Ammon's horn (tissue), 1 donor: ENCODE measurements at regions not wholly inside any gene's neighbourhood (a gene's known extent, or its start where the extent isn't known, plus 50 kb on each side); places are given as distances from the start of the nearest gene placed in this dataset.

Source experiments
- DNase-seq: peaks from one replicate; pipeline ENCODE4 v3.0.0-alpha.2; 2016; ENCODE audit warnings: low spot score

GRCh38 chr10:81026591-81026990 lies 488.9 kb downstream of the SH2D4B start:
- DNase-seq, result no peak

GRCh38 chr10:81027223-81027622 lies 489.5 kb downstream of the SH2D4B start:
- no peak for DNase-seq

GRCh38 chr10:81027706-81028105 lies 490.0 kb downstream of the SH2D4B start:
- no peak for DNase-seq

- no peak for DNase-seq
Measured at GRCh38 chr10:81031774-81032173, 494.1 kb downstream of the SH2D4B start.

GRCh38 chr10:81034383-81034782 lies 496.7 kb downstream of the SH2D4B start:
- DNase-seq, result no peak

GRCh38 chr10:81036257-81036656 lies 498.6 kb downstream of the SH2D4B start:
- no peak for DNase-seq

DNA sequence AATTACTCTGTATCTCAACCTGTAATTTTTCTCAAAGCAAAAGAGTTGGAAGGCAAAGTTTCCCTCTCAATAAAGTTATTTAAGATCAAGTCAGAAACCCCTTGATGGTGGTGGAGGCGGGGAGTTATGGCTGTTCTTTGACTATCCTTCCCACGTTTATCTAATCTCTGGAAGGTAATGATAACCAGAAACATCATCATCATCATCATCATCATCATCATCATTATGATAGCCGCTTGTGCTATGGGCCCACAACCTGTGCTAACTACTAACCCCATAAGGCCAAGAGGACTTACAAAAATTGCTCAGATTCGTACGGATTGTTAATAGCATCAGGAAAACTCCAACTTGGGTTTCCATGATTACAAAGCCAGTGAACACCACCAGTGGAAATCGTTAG lies 502.3 kb downstream of the SH2D4B start:
- no peak for DNase-seq

DNA sequence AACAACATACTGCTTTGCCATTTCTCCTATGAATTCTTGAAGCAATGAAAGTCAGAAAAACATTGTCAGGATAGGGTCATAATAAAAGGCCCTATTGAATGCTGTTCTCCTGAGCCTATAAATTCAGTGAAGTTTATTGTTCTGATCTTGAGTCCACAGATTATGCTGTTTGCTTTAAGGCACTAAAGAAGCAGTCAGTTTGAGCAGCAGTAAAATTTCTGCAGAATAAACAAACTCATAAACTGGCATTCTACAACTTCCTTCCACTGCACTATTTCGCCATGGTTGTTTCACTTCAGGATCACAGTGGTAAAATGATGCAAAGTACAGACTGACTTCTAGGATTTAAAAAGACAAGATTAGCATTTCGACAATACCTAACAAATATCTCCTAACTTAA lies 503.2 kb downstream of the SH2D4B start:
- DNase-seq, result no peak

DNA sequence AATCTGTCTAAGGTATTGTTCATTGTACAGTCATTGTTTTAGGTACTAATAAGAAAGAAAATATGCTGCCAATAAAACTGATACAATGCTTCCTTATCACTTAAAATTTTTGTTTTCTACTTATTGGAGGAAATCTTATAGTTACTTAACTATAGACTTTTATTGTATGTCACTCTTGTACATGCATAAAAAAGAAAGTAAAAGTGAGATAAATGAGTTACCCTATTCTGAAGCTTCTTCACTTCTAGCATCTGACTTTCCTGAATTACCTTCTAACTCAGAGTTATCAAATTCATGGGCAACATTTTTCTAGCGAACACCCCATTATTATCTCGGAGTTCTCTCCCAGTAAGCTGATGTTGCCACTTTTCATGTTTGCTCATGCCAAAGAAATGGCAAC lies 504.9 kb downstream of the SH2D4B start:
- no peak for DNase-seq

- DNase-seq, result no peak
Measured at GRCh38 chr10:81065474-81065873, 527.8 kb downstream of the SH2D4B start.

DNA sequence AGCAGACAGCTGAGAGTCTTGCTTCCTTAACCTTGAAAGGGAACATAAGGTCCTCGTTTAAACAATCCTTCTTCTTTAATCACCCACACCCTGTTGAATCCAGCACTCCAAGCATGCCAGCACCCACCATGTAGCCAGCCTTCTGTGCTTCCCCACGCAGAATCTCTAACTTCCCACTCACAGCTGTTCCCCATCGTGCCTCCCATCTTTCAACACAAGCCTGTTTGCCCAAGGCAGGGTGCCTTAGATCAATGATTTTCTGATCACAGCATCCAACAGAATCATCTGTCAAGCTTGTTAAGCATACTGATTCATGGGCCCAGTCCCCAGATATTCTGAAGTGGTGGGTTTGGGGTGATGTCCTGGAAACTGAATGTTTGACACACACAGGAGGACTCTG lies 530.8 kb downstream of the SH2D4B start:
- DNase-seq, result peak; percentile 74

DNA sequence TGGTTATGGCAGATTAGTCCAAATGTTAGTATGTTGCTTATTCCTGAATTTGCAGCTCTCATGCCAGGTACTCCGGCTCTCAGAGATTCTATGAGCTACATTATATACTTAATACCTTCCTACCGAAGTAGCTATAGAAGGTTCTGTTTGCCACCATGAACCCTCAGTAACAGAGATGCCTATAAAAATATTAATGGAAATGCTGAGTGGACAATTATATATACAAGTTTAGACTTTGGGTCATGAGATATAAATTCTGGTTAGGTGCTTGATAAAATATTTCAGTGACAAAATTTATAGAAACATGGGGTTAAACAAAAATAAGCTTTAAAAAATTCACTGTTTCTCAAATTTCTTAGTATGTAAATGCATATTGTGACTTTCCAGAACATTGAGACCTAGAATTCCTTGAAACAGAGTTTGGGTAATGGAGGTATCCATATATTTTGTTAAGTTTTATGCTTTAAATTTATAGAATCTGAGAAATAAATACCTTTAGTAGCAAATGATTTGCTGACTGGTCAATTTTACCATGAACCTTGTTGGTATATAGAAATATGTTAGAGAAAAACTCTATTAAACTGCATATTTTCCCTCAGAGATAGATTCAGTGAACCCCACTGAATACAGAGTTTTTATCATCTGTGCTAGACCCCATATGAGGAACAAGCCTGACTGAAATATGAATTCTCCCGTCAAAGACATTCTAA lies 533.5 kb downstream of the SH2D4B start:
- DNase-seq, result no peak

- DNase-seq, result no peak
Measured at GRCh38 chr10:81073155-81073554, 535.5 kb downstream of the SH2D4B start.

DNA sequence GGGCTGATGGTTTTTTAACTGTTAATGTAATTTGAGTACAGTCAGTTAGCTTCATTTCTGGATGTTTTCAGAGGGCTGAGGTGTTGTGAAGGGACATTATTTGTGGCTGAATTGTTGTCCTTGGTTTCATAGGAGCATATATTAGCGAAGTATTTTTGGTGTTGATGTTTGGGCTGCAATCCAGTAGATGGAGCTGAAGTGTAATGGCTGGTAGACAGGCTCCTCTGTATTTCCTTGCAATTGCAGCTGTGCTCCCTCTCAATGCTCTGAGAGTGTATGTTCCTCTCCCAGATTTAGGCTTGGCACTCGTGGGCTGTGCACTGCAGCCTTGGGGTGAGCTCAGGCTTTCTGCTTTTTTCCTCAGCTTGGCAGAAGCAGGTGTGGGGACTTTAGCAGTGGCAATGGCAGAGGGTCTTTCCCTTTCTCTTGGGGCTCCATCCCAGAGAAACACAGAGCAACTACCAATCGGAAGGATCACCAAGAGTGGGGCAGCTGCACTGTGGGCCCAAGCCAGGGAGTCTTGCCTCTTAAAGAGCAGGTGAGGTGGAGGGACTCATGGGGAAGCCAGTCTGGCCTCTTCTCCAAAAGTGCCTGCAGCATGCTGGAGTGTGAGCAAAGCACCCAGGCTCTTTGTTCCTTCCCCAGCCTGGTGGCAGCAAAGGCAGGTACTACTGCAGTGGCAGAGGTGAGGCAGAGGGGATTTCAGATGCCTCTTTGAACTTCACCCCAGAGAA lies 544.4 kb downstream of the SH2D4B start:
- DNase-seq, result no peak

DNA sequence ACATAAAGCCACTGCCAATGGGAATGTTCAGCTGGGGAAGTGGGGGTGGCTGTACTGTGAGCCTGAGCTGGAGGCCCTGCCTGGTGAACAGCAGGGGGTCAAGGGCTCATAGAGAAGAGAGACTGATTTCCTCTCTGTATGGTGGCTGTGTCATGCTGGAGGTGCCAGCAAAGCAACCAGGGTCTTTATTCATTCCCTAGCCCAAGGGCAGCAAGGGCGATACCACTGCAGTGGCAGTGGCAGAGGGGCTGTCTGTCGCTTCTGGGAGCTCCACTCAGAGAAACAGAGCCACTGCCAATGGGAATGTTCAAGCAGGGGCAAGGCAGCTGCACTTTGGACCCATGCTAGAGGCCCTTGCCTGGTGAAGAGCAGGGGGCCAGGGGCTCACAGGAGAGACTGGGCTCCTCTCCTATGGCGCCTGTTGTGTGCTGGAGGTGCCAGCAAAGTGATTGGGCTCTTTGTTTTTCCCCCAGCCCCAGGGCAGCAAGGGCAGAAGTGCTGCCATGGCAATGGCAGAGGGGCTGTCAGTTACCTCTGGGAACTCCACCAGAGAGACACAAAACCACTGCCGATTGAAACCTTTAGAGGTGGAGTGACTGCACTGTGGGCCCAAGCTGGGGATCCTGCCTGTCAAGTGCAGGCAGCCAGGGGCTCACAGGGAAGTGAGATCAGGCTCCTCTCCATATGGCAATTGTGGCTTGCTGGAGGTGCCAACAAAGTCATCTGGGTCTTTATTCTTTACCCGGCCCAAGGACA lies 545.1 kb downstream of the SH2D4B start:
- DNase-seq, result no peak

GRCh38 chr10:81093056-81093455 lies 555.4 kb downstream of the SH2D4B start:
- DNase-seq, result no peak

DNA sequence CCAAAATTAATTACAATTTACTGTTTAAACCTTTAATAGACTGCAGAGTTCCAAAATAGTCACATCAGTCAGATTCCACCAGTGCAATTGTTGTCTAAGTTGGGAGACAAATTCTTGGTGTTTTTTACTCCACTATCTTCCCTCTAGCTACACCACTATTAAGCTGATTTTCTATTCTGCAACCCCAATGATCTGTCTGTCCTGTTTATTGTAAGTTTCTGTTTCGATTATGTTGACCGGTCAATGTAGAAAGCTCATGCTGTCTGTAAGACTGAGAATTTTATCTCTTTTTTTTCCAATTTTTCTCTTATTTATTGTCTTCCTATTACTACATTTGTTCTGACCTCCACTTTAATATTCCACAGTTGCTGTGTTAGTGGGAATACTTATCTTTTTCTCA lies 557.5 kb downstream of the SH2D4B start:
- DNase-seq, result no peak

DNA sequence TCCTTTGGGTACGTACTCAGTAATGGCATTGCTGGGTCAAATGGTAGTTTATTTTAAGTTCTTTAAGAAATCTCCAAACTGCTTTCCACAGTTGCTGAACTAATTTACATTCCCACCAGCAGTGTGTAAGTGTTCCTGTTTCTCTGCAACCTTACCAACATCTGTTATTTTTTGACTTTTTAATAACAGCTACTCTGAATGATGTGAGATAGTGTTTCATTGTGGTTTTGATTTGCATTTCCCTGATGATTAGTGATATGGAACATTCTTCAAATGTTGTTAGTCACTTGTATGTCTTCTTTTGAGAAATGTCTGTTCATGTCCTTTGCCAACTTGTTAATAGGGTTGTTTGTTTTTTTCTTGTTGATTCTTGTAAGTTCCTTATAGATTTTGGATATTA lies 558.9 kb downstream of the SH2D4B start:
- no peak for DNase-seq

GRCh38 chr10:81101062-81101461 lies 563.4 kb downstream of the SH2D4B start:
- no peak for DNase-seq

DNA sequence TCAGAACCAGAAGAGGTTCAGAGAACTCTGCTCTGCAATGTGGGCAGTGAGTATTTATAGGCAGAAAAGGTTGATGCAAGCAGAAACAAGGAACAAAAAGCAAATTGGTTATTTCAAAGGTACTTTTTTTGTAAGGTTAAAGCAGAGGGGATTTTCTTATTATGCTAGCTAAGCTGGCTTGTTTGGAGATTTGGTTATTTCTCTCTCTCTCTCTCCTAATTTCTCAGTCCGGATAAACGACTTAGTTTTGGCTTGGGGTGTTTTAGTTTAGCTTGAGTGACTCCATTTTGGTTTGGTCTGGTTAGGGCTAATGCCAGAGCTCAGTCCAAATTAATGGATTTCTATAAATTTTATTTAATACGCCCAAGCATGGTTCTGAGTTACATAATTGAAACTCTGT lies 566.8 kb downstream of the SH2D4B start:
- no peak for DNase-seq

GRCh38 chr10:81108516-81109199 lies 571.0 kb downstream of the SH2D4B start:
- DNase-seq, result peak; percentile 8

DNA sequence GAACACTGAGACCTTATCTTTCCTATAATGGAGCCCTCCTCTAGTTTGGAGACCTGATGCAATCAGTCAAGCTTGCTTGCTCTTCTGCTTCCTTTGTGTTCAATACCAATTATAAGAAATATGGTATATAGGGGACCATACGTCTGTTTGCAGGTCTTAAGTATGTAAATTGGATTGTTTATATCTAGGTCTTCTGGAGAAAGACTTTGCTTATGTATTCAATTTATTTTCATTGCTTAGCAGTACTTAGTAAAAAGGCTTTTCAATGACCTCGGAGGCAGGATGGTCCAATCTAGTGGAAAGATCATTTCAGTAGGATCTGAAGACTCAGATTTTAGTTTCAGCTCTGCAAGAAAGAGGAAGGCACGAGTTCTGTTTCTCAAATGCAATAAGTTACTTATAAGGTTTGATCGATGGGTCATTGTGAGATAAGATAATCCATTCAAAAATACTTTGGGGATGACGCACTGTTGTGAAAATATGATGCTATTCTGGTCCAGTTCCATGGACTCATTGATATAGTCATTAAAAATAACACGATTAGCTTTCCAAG lies 571.6 kb downstream of the SH2D4B start:
- DNase-seq, result no peak
